Upper lobe of left lung (tissue), 6 donors: ENCODE measurements at regions not wholly inside any gene's neighbourhood (a gene's known extent, or its start where the extent isn't known, plus 50 kb on each side); places are given as distances from the start of the nearest gene placed in this dataset.

Source experiments
- ATAC-seq, 2 donors: fragments of 200-7000 bp; cut with Tn5 transposase; one replicate each; pipeline ENCODE4 v1.9.1; 2022; ENCODE audit warnings: mild to moderate bottlenecking in 2 of 2, moderate library complexity in 2 of 2; ENCODE audit not compliant: low FRiP score in 2 of 2
- DNase-seq, 2 donors: peaks; one replicate each; pipeline ENCODE4 v3.0.0-alpha.2; 2019 to 2020
- H3K27ac ChIP-seq, 4 donors: fragments of 200-600 bp; sonication (generic); one replicate each; pipeline ENCODE4 v1.5.1; 2016 to 2019
- H3K27me3 ChIP-seq, 4 donors: fragments of 200-600 bp; sonication (generic); one replicate each; pipeline ENCODE4 v1.5.1; 2017 to 2019
- H3K36me3 ChIP-seq, 4 donors: fragments of 200-600 bp; sonication (generic); one replicate each; pipeline ENCODE4 v1.5.1; 2016 to 2019
- H3K4me1 ChIP-seq, 4 donors: fragments of 200-600 bp; sonication (generic); one replicate each; pipeline ENCODE4 v1.5.1; 2018 to 2019
- H3K4me3 ChIP-seq, 4 donors: fragments of 200-600 bp; sonication (generic); one replicate each; pipeline ENCODE4 v1.5.1; 2017 to 2019; ENCODE audit warnings: mild to moderate bottlenecking in 2 of 4, moderate library complexity in 1 of 4
- H3K9me3 ChIP-seq, 4 donors: fragments of 200-600 bp; sonication (generic); one replicate each; pipeline ENCODE4 v1.5.1; 2018 to 2019
- CTCF ChIP-seq, 6 experiments: fragments of 450-650 bp in 4 of 6; fragments of 200-600 bp in 2 of 6; sonication (generic) in 2 of 6; IDR thresholded peaks; one replicate each; pipeline ENCODE4 v1.5.1; 2016 to 2019; ENCODE audit warnings: antibody characterized with exemption in 6 of 6
- EP300 ChIP-seq, 4 donors: sonication (generic); formaldehyde crosslinking; IDR thresholded peaks; one replicate each; pipeline ENCODE4 v1.5.1; 2017; ENCODE audit warnings: antibody characterized with exemption in 4 of 4, control low read depth in 2 of 4
- POLR2A ChIP-seq, 4 donors: fragments of 450-650 bp; IDR thresholded peaks; one replicate each; pipeline ENCODE4 v1.5.1; 2016 to 2017; ENCODE audit warnings: antibody characterized with exemption in 4 of 4, mild to moderate bottlenecking in 2 of 4
- POLR2AphosphoS5 ChIP-seq, 2 donors: sonication (generic); formaldehyde crosslinking; IDR thresholded peaks; one replicate each; pipeline ENCODE4 v1.5.1; 2017; ENCODE audit warnings: antibody characterized with exemption in 2 of 2
- WGBS, 2 donors: methylation state at CpG; one replicate each; pipeline ENCODE4 v1.1.5; 2017 to 2018; 5-methylcytosine and 5-hydroxymethylcytosine counted together
- donor health status: DM: no; HTN: no; CAD: no; lungs with moderate emphysema.
- donor health status: DM: no; HTN: yes; CAD: no; lungs with severe emphysema.

- Histone ChIP-seq H3K9me3 (no peaks in the 10 kb centered on the region), H3K27me3 (no peaks in the 10 kb centered on the region), H3K4me3 (no peak overlapping the region), H3K27ac (no peak overlapping the region), H3K36me3 (no peaks in the 10 kb centered on the region), H3K4me1 (no peaks in the 10 kb centered on the region)
- DNase-seq, result peak in 1 of 2 donors; percentile 82
- no peak for TF ChIP-seq POLR2A (IDR thresholded peaks at IDR 0.05)
- TF ChIP-seq CTCF (IDR thresholded peaks at IDR 0.05), result no peak
- no peak for TF ChIP-seq EP300 (IDR thresholded peaks at IDR 0.05)
- TF ChIP-seq POLR2AphosphoS5 (IDR thresholded peaks at IDR 0.05), result no peak
- 57 to 62% methylated on average over 16 of the region's 16 CpGs for WGBS, 2 donors
- ATAC-seq, result peak in 1 of 2 donors; percentile 77
These were observed 356.6 kb upstream of the SALL3 start for GRCh38 chr18:78622907-78623541.

- TF ChIP-seq POLR2A (IDR thresholded peaks at IDR 0.05), result no peak
- no peak for TF ChIP-seq EP300 (IDR thresholded peaks at IDR 0.05)
- TF ChIP-seq CTCF (IDR thresholded peaks at IDR 0.05), result no peak
- TF ChIP-seq POLR2AphosphoS5 (IDR thresholded peaks at IDR 0.05), result no peak
- Histone ChIP-seq H3K4me3 (no peak overlapping the region), H3K27ac (no peak overlapping the region), H3K9me3 (no peaks in the 10 kb centered on the region), H3K27me3 (no peaks in the 10 kb centered on the region), H3K36me3 (no peaks in the 10 kb centered on the region), H3K4me1 (no peaks in the 10 kb centered on the region)
- WGBS, 2 donors, result 66 to 74% methylated on average over 16 of the region's 16 CpGs
- peak in 1 of 2 donors; percentile 19 for DNase-seq
- ATAC-seq, result no peak
These were observed 354.9 kb upstream of the SALL3 start for GRCh38 chr18:78624646-78625279.

GRCh38 chr18:78625847-78626246 is 353.8 kb upstream of the SALL3 start:
- no peak overlapping the region for H3K4me3 ChIP-seq
- no peak for ATAC-seq
- TF ChIP-seq EP300 (IDR thresholded peaks at IDR 0.05) (no peak), CTCF (IDR thresholded peaks at IDR 0.05) (no peak), POLR2AphosphoS5 (IDR thresholded peaks at IDR 0.05) (no peak), POLR2A (IDR thresholded peaks at IDR 0.05) (no peak)
- no peak overlapping the region for H3K27ac ChIP-seq
- no peaks in the 10 kb centered on the region for H3K27me3 ChIP-seq
- H3K36me3 ChIP-seq, result no peaks in the 10 kb centered on the region
- WGBS, 2 donors, result 37 to 42% methylated on average over 5 of the region's 5 CpGs
- DNase-seq, result no peak
- H3K9me3 ChIP-seq, result no peaks in the 10 kb centered on the region
- no peaks in the 10 kb centered on the region for H3K4me1 ChIP-seq

GRCh38 chr18:78627551-78628346 is 351.9 kb upstream of the SALL3 start:
- Histone ChIP-seq H3K9me3 (no peaks in the 10 kb centered on the region), H3K4me3 (no peak overlapping the region), H3K4me1 (no peaks in the 10 kb centered on the region), H3K27me3 (no peaks in the 10 kb centered on the region), H3K27ac (no peak overlapping the region), H3K36me3 (no peaks in the 10 kb centered on the region)
- DNase-seq (peak in 1 of 2 donors; percentile 15), ATAC-seq (no peak)
- WGBS, 2 donors, result 86 to 88% methylated on average over 15 to 20 of the region's 21 CpGs
- TF ChIP-seq EP300 (IDR thresholded peaks at IDR 0.05) (no peak), POLR2A (IDR thresholded peaks at IDR 0.05) (no peak)

GRCh38 chr18:78629426-78629825 is 350.2 kb upstream of the SALL3 start:
- Histone ChIP-seq H3K27me3 (no peaks in the 10 kb centered on the region), H3K36me3 (no peaks in the 10 kb centered on the region)
- no peak for TF ChIP-seq EP300 (IDR thresholded peaks at IDR 0.05)
- no peak for TF ChIP-seq POLR2A (IDR thresholded peaks at IDR 0.05)
- TF ChIP-seq POLR2AphosphoS5 (IDR thresholded peaks at IDR 0.05), result no peak
- TF ChIP-seq CTCF (IDR thresholded peaks at IDR 0.05), result no peak

More at GRCh38 chr18:78629426-78629825, 350.2 kb upstream of the SALL3 start:
- no peak overlapping the region for H3K27ac ChIP-seq
- no peak for ATAC-seq
- no peaks in the 10 kb centered on the region for H3K9me3 ChIP-seq
- peak in 1 of 2 donors; percentile 19 for DNase-seq
- 87 to 92% methylated on average over 15 of the region's 15 CpGs for WGBS, 2 donors
- H3K4me1 ChIP-seq, result no peaks in the 10 kb centered on the region
- H3K4me3 ChIP-seq, result no peak overlapping the region
